Activated T-cell treated with anti-CD3 and anti-CD28 coated beads, Interleukin-2, amount 50 U/mL, for 24 hours (primary cell): ENCODE measurements at regions not wholly inside any gene's neighbourhood (a gene's known extent, or its start where the extent isn't known, plus 50 kb on each side); places are given as distances from the start of the nearest gene placed in this dataset.
A peak's percentile ranks its signal among the peaks of the same experiment; 100 is the strongest.
"Not testable (repeated sequence)": the region's sequence is repeated elsewhere in the genome, so short reads cannot be mapped to it uniquely, and the experiment has no call there.

Experiments
- DNase-seq: peaks from one replicate; pipeline ENCODE4 v3.0.0-alpha.2; 2020
- H3K27ac Mint-ChIP-seq: 2 replicates; pipeline ENCODE4 v1.8.0; 2020; ENCODE audit warnings: mild to moderate bottlenecking, mixed read lengths
- H3K27me3 Mint-ChIP-seq: 2 replicates; pipeline ENCODE4 v1.8.0; 2020; ENCODE audit warnings: mixed read lengths
- H3K36me3 Mint-ChIP-seq: 2 replicates; pipeline ENCODE4 v1.8.0; 2020; ENCODE audit warnings: low read depth, mixed read lengths
- H3K4me1 Mint-ChIP-seq: 2 replicates; pipeline ENCODE4 v1.8.0; 2020; ENCODE audit warnings: low read depth, mixed read lengths
- H3K4me3 Mint-ChIP-seq: 2 replicates; pipeline ENCODE4 v1.8.0; 2020; ENCODE audit warnings: mild to moderate bottlenecking, moderate library complexity, mixed read lengths
- H3K9me3 Mint-ChIP-seq: 2 replicates; pipeline ENCODE4 v1.8.0; 2020; ENCODE audit warnings: mixed read lengths

DNA sequence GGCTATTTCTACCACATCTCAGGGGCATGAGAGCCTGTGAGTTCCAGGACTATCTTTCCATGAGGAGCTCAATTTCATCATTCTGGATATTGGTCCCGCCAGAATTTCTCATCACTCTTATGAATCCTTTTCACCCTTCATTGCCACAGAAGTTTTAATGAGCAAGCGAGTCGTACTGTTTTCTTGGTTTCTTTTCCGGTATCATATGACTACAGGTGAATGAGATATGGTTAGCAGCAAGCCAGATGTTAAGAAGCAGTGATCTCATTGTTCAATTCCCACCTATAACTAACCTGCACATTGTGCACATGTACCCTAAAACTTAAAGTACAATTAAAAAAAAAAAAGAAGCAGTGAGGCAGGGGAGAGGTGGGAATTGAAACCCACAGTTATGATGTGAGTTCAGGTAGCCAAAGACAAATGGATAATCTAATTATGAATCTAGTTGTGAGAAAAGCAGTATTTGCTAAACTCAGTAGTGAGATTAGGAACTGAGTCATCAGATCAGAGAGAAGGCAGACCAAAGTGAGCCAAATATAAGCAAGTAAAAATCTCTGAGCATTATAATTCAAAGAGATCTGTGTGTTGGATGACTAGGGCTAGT lies 78.0 kb upstream of the ELOVL5 start:
- Mint-ChIP-seq H3K4me3 (no peak overlapping the region), H3K9me3 (no peaks in the 10 kb centered on the region), H3K4me1 (peaks cover 40% of the 10 kb centered on the region), H3K36me3 (no peaks in the 10 kb centered on the region), H3K27ac (peak overlapping the region; percentile 62), H3K27me3 (peaks cover 13% of the 10 kb centered on the region)
- DNase-seq, result no peak

DNA sequence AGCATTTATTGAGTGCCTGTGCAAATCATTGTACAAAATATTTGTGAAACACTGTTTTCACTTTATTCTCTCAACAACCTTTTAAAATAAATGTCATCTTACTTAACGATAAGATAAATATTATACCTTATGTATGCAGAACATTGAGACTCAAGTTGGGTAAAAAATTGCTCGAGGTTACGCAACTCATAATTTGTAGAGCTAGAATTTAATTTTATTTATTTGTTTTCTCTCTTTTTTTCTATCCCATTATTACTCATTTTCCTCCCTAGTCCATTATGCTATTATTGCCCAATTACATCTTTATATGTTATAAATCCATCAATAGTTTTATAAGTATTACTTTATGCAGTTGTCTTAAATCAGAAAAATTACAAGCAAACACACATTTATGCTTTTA lies 77.4 kb upstream of the ELOVL5 start:
- Mint-ChIP-seq H3K36me3 (no peaks in the 10 kb centered on the region), H3K9me3 (no peaks in the 10 kb centered on the region), H3K4me1 (peaks cover 36% of the 10 kb centered on the region), H3K27ac (peak overlapping the region; percentile 62), H3K27me3 (peaks cover 13% of the 10 kb centered on the region), H3K4me3 (no peak overlapping the region)
- DNase-seq, result no peak

- no peak overlapping the region for H3K4me3 Mint-ChIP-seq
- H3K4me1 Mint-ChIP-seq, result peaks cover 34% of the 10 kb centered on the region
- no peaks in the 10 kb centered on the region for H3K9me3 Mint-ChIP-seq
- no peak for DNase-seq
- peaks cover 13% of the 10 kb centered on the region for H3K27me3 Mint-ChIP-seq
- H3K27ac Mint-ChIP-seq, result no peak overlapping the region
- no peaks in the 10 kb centered on the region for H3K36me3 Mint-ChIP-seq
Measured at GRCh38 chr6:53424976-53425718, 76.4 kb upstream of the ELOVL5 start.

GRCh38 chr6:53424300-53424699 lies 75.5 kb upstream of the ELOVL5 start:
- no peaks in the 10 kb centered on the region for H3K9me3 Mint-ChIP-seq
- no peaks in the 10 kb centered on the region for H3K36me3 Mint-ChIP-seq
- no peak overlapping the region for H3K27ac Mint-ChIP-seq
- peaks cover 13% of the 10 kb centered on the region for H3K27me3 Mint-ChIP-seq
- DNase-seq, result no peak
- H3K4me1 Mint-ChIP-seq, result peaks cover 25% of the 10 kb centered on the region
- H3K4me3 Mint-ChIP-seq, result no peak overlapping the region

DNA sequence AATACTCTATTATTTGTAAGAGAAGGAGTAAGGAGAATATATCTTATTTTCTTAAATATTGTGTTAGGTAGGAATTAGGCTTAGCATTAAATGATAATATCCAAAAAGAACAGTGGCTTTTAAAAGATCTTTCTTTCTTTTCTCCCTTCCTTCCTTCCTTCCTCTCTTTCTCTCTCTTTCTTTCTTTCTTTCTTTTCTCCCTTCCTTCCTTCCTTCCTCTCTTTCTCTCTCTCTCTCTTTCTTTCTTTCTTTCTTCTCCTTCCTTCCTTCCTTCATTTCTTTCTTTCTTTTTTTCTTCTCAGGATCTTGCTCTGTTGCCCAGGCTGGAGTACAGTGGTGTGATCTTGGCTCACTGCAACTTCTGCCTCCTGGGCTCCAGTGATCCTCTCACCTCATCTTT lies 74.8 kb upstream of the ELOVL5 start:
- peaks cover 19% of the 10 kb centered on the region for H3K4me1 Mint-ChIP-seq
- H3K36me3 Mint-ChIP-seq, H3K9me3 Mint-ChIP-seq, DNase-seq, H3K4me3 Mint-ChIP-seq, H3K27ac Mint-ChIP-seq: not testable (repeated sequence)
- peaks cover 13% of the 10 kb centered on the region for H3K27me3 Mint-ChIP-seq

DNA sequence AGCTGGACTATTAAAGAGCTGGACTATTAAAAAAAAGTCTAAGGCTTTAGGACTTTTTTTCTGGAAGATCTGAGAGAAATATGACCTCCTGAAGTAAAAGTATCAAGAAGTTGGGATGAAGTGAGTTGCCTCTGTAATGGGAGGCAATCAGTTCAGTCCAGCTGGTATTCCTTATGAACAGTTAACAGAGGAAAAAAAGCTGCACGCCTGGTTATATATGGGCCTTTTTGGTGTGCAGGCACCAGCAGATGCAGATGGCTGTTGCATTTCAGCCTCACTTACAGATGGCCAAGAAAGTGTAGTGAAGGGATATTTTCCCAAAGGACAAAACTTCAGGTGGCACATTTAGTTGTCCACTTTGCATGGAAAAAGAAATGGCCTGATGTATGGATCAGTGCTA lies 70.3 kb upstream of the ELOVL5 start:
- Mint-ChIP-seq H3K4me3 (no peak overlapping the region), H3K27ac (no peak overlapping the region), H3K4me1 (no peaks in the 10 kb centered on the region), H3K9me3 (no peaks in the 10 kb centered on the region), H3K36me3 (no peaks in the 10 kb centered on the region), H3K27me3 (peaks cover 9% of the 10 kb centered on the region)
- DNase-seq, result no peak

- no peaks in the 10 kb centered on the region for H3K36me3 Mint-ChIP-seq
- no peaks in the 10 kb centered on the region for H3K4me1 Mint-ChIP-seq
- H3K4me3 Mint-ChIP-seq, result no peak overlapping the region
- H3K27me3 Mint-ChIP-seq, result peaks cover 4% of the 10 kb centered on the region
- no peak for DNase-seq
- H3K27ac Mint-ChIP-seq, result no peak overlapping the region
- H3K9me3 Mint-ChIP-seq, result no peaks in the 10 kb centered on the region
Measured at GRCh38 chr6:53418288-53418687, 69.5 kb upstream of the ELOVL5 start.

DNA sequence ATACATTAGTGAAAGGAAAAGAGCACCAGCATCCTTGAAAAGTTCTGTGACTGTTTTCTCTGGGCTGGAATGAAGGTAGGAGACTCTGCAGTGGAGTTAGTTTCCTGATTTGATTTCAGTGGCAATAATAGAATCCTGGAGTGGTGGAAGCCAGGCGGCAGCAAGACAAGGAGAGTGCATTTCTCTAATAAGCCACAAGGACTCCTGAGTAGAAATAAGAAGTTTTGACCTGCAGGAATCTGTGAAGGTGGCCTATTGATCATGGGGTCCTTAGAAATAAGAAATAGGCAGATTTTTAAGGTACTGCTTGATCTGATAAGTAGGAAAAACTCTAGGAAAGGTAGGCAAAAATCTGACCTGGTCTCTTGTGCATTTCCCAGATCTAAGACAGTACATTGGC lies 68.4 kb upstream of the ELOVL5 start:
- H3K27ac Mint-ChIP-seq, result no peak overlapping the region

GRCh38 chr6:53413326-53413725 lies 64.6 kb upstream of the ELOVL5 start:
- no peak overlapping the region for H3K27ac Mint-ChIP-seq
- H3K4me3 Mint-ChIP-seq, result no peak overlapping the region
- H3K27me3 Mint-ChIP-seq, result no peaks in the 10 kb centered on the region
- no peak for DNase-seq
- H3K36me3 Mint-ChIP-seq, result no peaks in the 10 kb centered on the region
- peaks cover 5% of the 10 kb centered on the region for H3K4me1 Mint-ChIP-seq
- no peaks in the 10 kb centered on the region for H3K9me3 Mint-ChIP-seq

More for the DNA sequence above, 68.4 kb upstream of the ELOVL5 start:
- Mint-ChIP-seq H3K27me3 (no peaks in the 10 kb centered on the region), H3K4me3 (no peak overlapping the region), H3K36me3 (no peaks in the 10 kb centered on the region), H3K9me3 (no peaks in the 10 kb centered on the region), H3K4me1 (no peaks in the 10 kb centered on the region)
- no peak for DNase-seq

DNA sequence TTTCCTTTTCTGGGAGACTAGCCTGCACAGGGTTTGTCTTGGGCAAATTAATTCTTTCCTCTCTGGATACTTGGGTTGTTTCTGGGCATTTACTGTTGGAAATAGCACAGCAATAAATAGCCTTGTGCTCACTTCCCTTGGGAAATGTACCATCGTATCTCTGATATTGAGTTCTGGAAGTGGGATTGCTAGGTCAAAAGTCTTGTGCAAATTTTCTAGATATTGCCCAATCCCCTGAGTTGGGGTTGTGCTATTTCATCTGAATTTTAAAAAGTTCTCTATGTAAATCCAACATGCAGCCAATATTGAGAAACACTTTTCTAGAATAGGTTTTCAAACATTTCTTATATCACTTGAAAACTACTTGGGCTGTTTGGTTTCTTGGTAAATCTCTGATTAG lies 64.0 kb upstream of the ELOVL5 start:
- no peaks in the 10 kb centered on the region for H3K27me3 Mint-ChIP-seq
- no peak for DNase-seq
- peaks cover 5% of the 10 kb centered on the region for H3K4me1 Mint-ChIP-seq
- no peak overlapping the region for H3K27ac Mint-ChIP-seq
- H3K9me3 Mint-ChIP-seq, result no peaks in the 10 kb centered on the region
- H3K4me3 Mint-ChIP-seq, result no peak overlapping the region
- H3K36me3 Mint-ChIP-seq, result no peaks in the 10 kb centered on the region

GRCh38 chr6:53412021-53412715 lies 63.4 kb upstream of the ELOVL5 start:
- no peak for DNase-seq
- peaks cover 5% of the 10 kb centered on the region for H3K4me1 Mint-ChIP-seq
- no peak overlapping the region for H3K27ac Mint-ChIP-seq
- no peaks in the 10 kb centered on the region for H3K27me3 Mint-ChIP-seq
- no peak overlapping the region for H3K4me3 Mint-ChIP-seq
- H3K36me3 Mint-ChIP-seq, result no peaks in the 10 kb centered on the region
- no peaks in the 10 kb centered on the region for H3K9me3 Mint-ChIP-seq

DNA sequence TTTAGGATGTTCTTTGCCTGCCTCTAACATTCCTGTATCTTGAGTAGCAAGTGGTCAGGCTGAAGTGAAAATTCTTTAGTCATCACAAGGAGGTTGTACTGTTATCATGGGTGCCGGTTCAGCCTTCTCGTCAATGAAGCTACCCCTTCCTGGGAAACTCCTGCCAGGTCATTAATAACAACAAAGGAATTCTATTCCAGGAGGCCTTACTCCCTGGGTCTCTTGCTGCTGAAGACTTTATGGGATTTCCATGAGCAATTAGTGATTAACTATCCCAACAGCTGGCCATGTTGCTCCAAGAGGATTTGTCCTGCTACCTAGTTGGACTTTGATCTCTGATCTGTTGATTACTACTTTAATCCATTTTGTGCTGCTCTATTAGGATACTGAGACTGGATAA lies 62.7 kb upstream of the ELOVL5 start:
- Mint-ChIP-seq H3K4me1 (peaks cover 5% of the 10 kb centered on the region), H3K36me3 (no peaks in the 10 kb centered on the region)

GRCh38 chr6:53410508-53411258 lies 61.9 kb upstream of the ELOVL5 start:
- Mint-ChIP-seq H3K9me3 (no peaks in the 10 kb centered on the region), H3K27ac (no peak overlapping the region), H3K36me3 (no peaks in the 10 kb centered on the region), H3K4me1 (peaks cover 5% of the 10 kb centered on the region), H3K27me3 (no peaks in the 10 kb centered on the region), H3K4me3 (no peak overlapping the region)
- DNase-seq, result peak; percentile 60

More for the DNA sequence above, 62.7 kb upstream of the ELOVL5 start:
- no peak for DNase-seq
- Mint-ChIP-seq H3K9me3 (no peaks in the 10 kb centered on the region), H3K4me3 (no peak overlapping the region), H3K27ac (no peak overlapping the region), H3K27me3 (no peaks in the 10 kb centered on the region)

GRCh38 chr6:53408826-53409225 lies 60.1 kb upstream of the ELOVL5 start:
- Mint-ChIP-seq H3K9me3 (no peaks in the 10 kb centered on the region), H3K4me1 (peaks cover 5% of the 10 kb centered on the region), H3K36me3 (no peaks in the 10 kb centered on the region), H3K27me3 (no peaks in the 10 kb centered on the region), H3K27ac (no peak overlapping the region), H3K4me3 (no peak overlapping the region)
- DNase-seq, result no peak

DNA sequence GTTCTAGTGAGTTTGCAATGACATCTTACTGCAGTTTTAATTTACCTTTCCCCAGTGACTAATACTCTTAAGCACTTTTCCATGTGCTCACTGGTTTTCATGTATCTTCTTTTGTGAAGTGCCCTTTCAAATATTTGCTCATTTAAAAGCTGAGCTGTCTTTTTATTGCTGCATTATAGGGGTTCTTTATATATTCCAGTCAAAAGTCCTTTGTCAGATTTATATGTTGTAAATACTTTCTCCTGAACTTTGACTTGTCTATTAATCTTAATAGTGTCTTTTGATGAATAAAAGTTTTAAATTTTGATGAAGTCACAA lies 50.2 kb upstream of the ELOVL5 start:
- DNase-seq, result no peak
- no peak overlapping the region for H3K4me3 Mint-ChIP-seq
- no peaks in the 10 kb centered on the region for H3K9me3 Mint-ChIP-seq
- H3K36me3 Mint-ChIP-seq, result no peaks in the 10 kb centered on the region
- no peak overlapping the region for H3K27ac Mint-ChIP-seq
- H3K27me3 Mint-ChIP-seq, result no peaks in the 10 kb centered on the region
- peaks cover 3% of the 10 kb centered on the region for H3K4me1 Mint-ChIP-seq
